B cell (primary cell): ENCODE measurements at regions not wholly inside any gene's neighbourhood (a gene's known extent, or its start where the extent isn't known, plus 50 kb on each side); places are given as distances from the start of the nearest gene placed in this dataset.

Experiments
- ATAC-seq: fragments of 200-7000 bp; cut with Tn5 transposase; one replicate; pipeline ENCODE4 v1.10.0; 2021; ENCODE audit warnings: low read depth, mild to moderate bottlenecking, moderate number of reproducible peaks, moderate library complexity
- CTCF ChIA-PET: fragments of 350-600 bp; sonication (Branson Sonifier 250); formaldehyde crosslinking; loops from one replicate; lab custom pipeline; 2021; ENCODE audit warnings: antibody characterized with exemption, inconsistent platforms; lab: Charles Lee
- POLR2A ChIA-PET: fragments of 350-600 bp; sonication (Branson Sonifier 250); formaldehyde crosslinking; loops from one replicate; lab custom pipeline; 2021; ENCODE audit warnings: antibody characterized with exemption; lab: Charles Lee
- DNase-seq: peaks from one replicate; pipeline ENCODE4 v3.0.0; 2013
- H2AFZ ChIP-seq: 2 replicates; pipeline ENCODE4 v1.6.1; 2012; ENCODE audit warnings: mild to moderate bottlenecking, low read depth, low read length; ENCODE audit not compliant: insufficient read depth, poor library complexity, severe bottlenecking
- H3K27ac ChIP-seq, 2 donors: 1 replicate in 1 of 2; 2 replicates in 1 of 2; pipeline ENCODE4 v1.5.1; 2012 to 2013; ENCODE audit warnings: low read length in 2 of 2, mild to moderate bottlenecking in 2 of 2, moderate library complexity in 1 of 2
- H3K27me3 ChIP-seq, 4 experiments: fragments of 200-600 bp in 1 of 4; sonication (generic) in 1 of 4; replicated peaks in 1 of 4; 1 replicate in 2 of 4; 2 replicates in 2 of 4; pipeline versions ENCODE4 v1.6.1 to v1.7.0; 2013 to 2016; ENCODE audit warnings: low read length in 3 of 4, mild to moderate bottlenecking in 2 of 4, mixed read lengths in 1 of 4, moderate library complexity in 1 of 4; ENCODE audit not compliant: insufficient read depth in 4 of 4, control insufficient read depth in 3 of 4; ENCODE audit errors: control extremely low read depth in 1 of 4
- H3K36me3 ChIP-seq, 2 experiments: replicated peaks in 1 of 2; 1 replicate in 1 of 2; 2 replicates in 1 of 2; pipeline versions ENCODE4 v1.6.1 to v1.7.1; 2013; ENCODE audit warnings: low read length in 1 of 2; ENCODE audit not compliant: insufficient read depth in 2 of 2, control insufficient read depth in 1 of 2; ENCODE audit errors: control extremely low read depth in 1 of 2, extremely low read depth in 1 of 2
- H3K4me1 ChIP-seq, 2 donors: fragments of 200-600 bp in 1 of 2; sonication (generic) in 1 of 2; 1 replicate in 1 of 2; 2 replicates in 1 of 2; pipeline versions ENCODE4 v1.5.1 to v1.6.1; 2013 to 2017; ENCODE audit warnings: low read length in 2 of 2; ENCODE audit not compliant: control insufficient read depth in 2 of 2, insufficient read depth in 2 of 2
- H3K4me2 ChIP-seq: replicated peaks from 2 replicates; pipeline ENCODE3; 2012; ENCODE audit warnings: mild to moderate bottlenecking, low read depth, low read length; ENCODE audit not compliant: poor library complexity, severe bottlenecking
- H3K4me3 ChIP-seq, 5 experiments: fragments of 200-600 bp in 1 of 5; sonication (generic) in 1 of 5; 1 replicate in 3 of 5; 2 replicates in 2 of 5; pipeline versions ENCODE4 v1.5.1 to v1.7.0; 2011 to 2016; ENCODE audit warnings: low read length in 4 of 5, mild to moderate bottlenecking in 4 of 5, low read depth in 2 of 5, control low read depth in 1 of 5, moderate library complexity in 1 of 5; ENCODE audit not compliant: insufficient read depth in 1 of 5; ENCODE audit errors: control extremely low read depth in 1 of 5, extremely low read depth in 1 of 5
- H3K79me2 ChIP-seq: fragments of 200-600 bp; sonication (generic); one replicate; pipeline ENCODE4 v1.6.0; 2016; ENCODE audit warnings: low read length; ENCODE audit not compliant: control insufficient read depth, insufficient read depth
- H3K9ac ChIP-seq: fragments of 200-600 bp; sonication (generic); 2 replicates; pipeline ENCODE4 v1.6.1; 2017; ENCODE audit warnings: mild to moderate bottlenecking, low read length, moderate library complexity
- H3K9me3 ChIP-seq, 3 donors: one replicate each; pipeline versions ENCODE4 v1.6.1 to v1.7.1; 2013; ENCODE audit warnings: low read length in 2 of 3; ENCODE audit not compliant: control insufficient read depth in 2 of 3, insufficient read depth in 1 of 3; ENCODE audit errors: control extremely low read depth in 1 of 3
- H4K20me1 ChIP-seq: 2 replicates; pipeline ENCODE4 v1.6.0; 2012; ENCODE audit warnings: mild to moderate bottlenecking, low read length; ENCODE audit not compliant: insufficient read depth, control insufficient read depth, poor library complexity, severe bottlenecking
- H3K27ac Mint-ChIP-seq: one replicate; pipeline ENCODE4 v1.8.0; 2021; ENCODE audit warnings: mixed read lengths
- H3K27me3 Mint-ChIP-seq: one replicate; pipeline ENCODE4 v1.8.0; 2021; ENCODE audit warnings: mixed read lengths
- H3K4me1 Mint-ChIP-seq: one replicate; pipeline ENCODE4 v1.8.0; 2021; ENCODE audit warnings: mixed read lengths
- H3K4me3 Mint-ChIP-seq: one replicate; pipeline ENCODE4 v1.8.0; 2021; ENCODE audit warnings: mixed read lengths
- H3K9me3 Mint-ChIP-seq: one replicate; pipeline ENCODE4 v1.8.0; 2022; ENCODE audit warnings: mixed read lengths; ENCODE audit not compliant: insufficient read depth
- EZH2 ChIP-seq: IDR thresholded peaks from 2 replicates; pipeline ENCODE4 v1.6.1; 2012; ENCODE audit warnings: borderline replicate concordance, low read depth, mild to moderate bottlenecking, moderate library complexity, low read length; ENCODE audit not compliant: insufficient read depth, poor library complexity, severe bottlenecking
- WGBS: methylation state at CpG from one replicate; pipeline ENCODE4 v1.1.5; 2013; ENCODE audit warnings: missing lambda C conversion rate; ENCODE audit not compliant: insufficient coverage; 5-methylcytosine and 5-hydroxymethylcytosine counted together
- intact Hi-C: fragments of 100-400 bp; cut with micrococcal nuclease; formaldehyde crosslinking; loops from one replicate; pipeline ENCODE4 v1.10.0; 2022
- TF ChIP-seq, protein P1 (sequence below): fragments of 200-600 bp; IDR thresholded peaks from one replicate; pipeline ENCODE4 v1.8.0; 2022; ENCODE audit warnings: antibody characterized with exemption, mild to moderate bottlenecking

DNA sequence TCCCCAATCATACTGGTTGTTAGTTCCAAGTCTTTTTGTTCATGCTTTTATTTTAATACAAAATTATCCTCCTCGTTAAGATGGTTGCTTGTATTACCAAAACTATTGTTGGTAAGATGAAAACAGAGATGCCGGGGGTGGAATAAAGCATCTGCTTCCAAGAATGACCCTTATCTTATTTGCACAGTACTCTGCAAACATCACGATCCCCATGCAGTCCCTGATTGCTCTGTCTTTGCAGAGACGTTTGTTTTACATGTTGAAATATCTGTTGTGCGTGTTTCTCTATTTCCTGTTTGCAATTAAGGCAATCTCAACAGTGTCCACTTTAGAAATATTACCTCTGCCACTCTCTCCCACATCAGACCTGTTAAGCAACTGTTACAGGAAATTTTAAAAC is 141.3 kb upstream of the NCAM2 start:
- Histone ChIP-seq H3K4me2 (no peak overlapping the region), H3K9me3 (peaks cover 0 to 3% (median 0%) of the 10 kb centered on the region in 3 donors), H3K27me3 (no peaks in the 10 kb centered on the region), H2AFZ (no peak overlapping the region), H3K4me3 (no peak overlapping the region), H4K20me1 (no peaks in the 10 kb centered on the region), H3K4me1 (no peaks in the 10 kb centered on the region), H3K9ac (no peak overlapping the region), H3K36me3 (no peaks in the 10 kb centered on the region), H3K79me2 (no peaks in the 10 kb centered on the region), H3K27ac (no peak overlapping the region)
- DNase-seq (no peak), ATAC-seq (no peak)
- H3K4me3 Mint-ChIP-seq: no peak overlapping the region
- H3K27ac Mint-ChIP-seq: no peak overlapping the region
- ChIA-PET CTCF (no interaction called here), POLR2A (no interaction called here)
- no CpG with 5 or more reads among the region's 5 CpGs for WGBS
- peaks cover 4% of the 10 kb centered on the region for H3K9me3 Mint-ChIP-seq
- TF ChIP-seq EZH2: no peak
- TF ChIP-seq, protein P1, sequence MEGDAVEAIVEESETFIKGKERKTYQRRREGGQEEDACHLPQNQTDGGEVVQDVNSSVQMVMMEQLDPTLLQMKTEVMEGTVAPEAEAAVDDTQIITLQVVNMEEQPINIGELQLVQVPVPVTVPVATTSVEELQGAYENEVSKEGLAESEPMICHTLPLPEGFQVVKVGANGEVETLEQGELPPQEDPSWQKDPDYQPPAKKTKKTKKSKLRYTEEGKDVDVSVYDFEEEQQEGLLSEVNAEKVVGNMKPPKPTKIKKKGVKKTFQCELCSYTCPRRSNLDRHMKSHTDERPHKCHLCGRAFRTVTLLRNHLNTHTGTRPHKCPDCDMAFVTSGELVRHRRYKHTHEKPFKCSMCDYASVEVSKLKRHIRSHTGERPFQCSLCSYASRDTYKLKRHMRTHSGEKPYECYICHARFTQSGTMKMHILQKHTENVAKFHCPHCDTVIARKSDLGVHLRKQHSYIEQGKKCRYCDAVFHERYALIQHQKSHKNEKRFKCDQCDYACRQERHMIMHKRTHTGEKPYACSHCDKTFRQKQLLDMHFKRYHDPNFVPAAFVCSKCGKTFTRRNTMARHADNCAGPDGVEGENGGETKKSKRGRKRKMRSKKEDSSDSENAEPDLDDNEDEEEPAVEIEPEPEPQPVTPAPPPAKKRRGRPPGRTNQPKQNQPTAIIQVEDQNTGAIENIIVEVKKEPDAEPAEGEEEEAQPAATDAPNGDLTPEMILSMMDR: no peak
- intact Hi-C loops: no loop called here
- no peaks in the 10 kb centered on the region for H3K27me3 Mint-ChIP-seq
- H3K4me1 Mint-ChIP-seq: no peaks in the 10 kb centered on the region

GRCh38 chr21:20874202-20874601 is 124.0 kb upstream of the NCAM2 start:
- ATAC-seq: no peak
- Histone ChIP-seq H3K9ac (no peak overlapping the region), H3K79me2 (no peaks in the 10 kb centered on the region), H3K4me1 (no peaks in the 10 kb centered on the region), H3K4me2 (no peak overlapping the region), H2AFZ (no peak overlapping the region), H3K4me3 (no peak overlapping the region), H3K9me3 (no peaks in the 10 kb centered on the region), H3K27me3 (no peaks in the 10 kb centered on the region), H3K36me3 (no peaks in the 10 kb centered on the region), H4K20me1 (no peaks in the 10 kb centered on the region), H3K27ac (no peak overlapping the region)
- no peak overlapping the region for H3K4me3 Mint-ChIP-seq
- no CpG with 5 or more reads among the region's 1 CpG for WGBS
- no peak for TF ChIP-seq EZH2
- TF ChIP-seq, protein P1: no peak
- no peaks in the 10 kb centered on the region for H3K4me1 Mint-ChIP-seq
- no peaks in the 10 kb centered on the region for H3K27me3 Mint-ChIP-seq
- CTCF ChIA-PET: no interaction called here
- POLR2A ChIA-PET: no interaction called here
- no peak for DNase-seq
- H3K9me3 Mint-ChIP-seq: no peaks in the 10 kb centered on the region
- intact Hi-C loops: no loop called here
- no peak overlapping the region for H3K27ac Mint-ChIP-seq
